Heart right ventricle (tissue), 16 donors: ENCODE measurements at regions not wholly inside any gene's neighbourhood (a gene's known extent, or its start where the extent isn't known, plus 50 kb on each side); places are given as distances from the start of the nearest gene placed in this dataset.

Source experiments
- ATAC-seq, 8 donors: fragments of 200-7000 bp; cut with Tn5 transposase; one replicate each; pipeline ENCODE4 v1.9.1; 2020; ENCODE audit warnings: mild to moderate bottlenecking in 8 of 8, moderate library complexity in 8 of 8, moderate number of reproducible peaks in 1 of 8
- DNase-seq, 2 donors: peaks; one replicate each; pipeline ENCODE4 v3.0.0-alpha.2; 2020
- H3K27ac ChIP-seq, 10 donors: fragments of 200-600 bp; sonication (generic) in 2 of 10; one replicate each; pipeline versions ENCODE4 v1.5.0 to v1.8.0; 2020 to 2022; ENCODE audit warnings: mild to moderate bottlenecking in 3 of 10
- H3K27me3 ChIP-seq, 7 donors: fragments of 200-600 bp; one replicate each; pipeline ENCODE4 v1.8.0; 2021 to 2022; ENCODE audit warnings: mild to moderate bottlenecking in 2 of 7
- H3K36me3 ChIP-seq, 9 donors: fragments of 200-600 bp; sonication (generic) in 1 of 9; one replicate each; pipeline versions ENCODE4 v1.5.0 to v1.8.0; 2020 to 2022; ENCODE audit warnings: mild to moderate bottlenecking in 2 of 9
- H3K4me1 ChIP-seq, 9 donors: fragments of 200-600 bp; sonication (generic) in 1 of 9; one replicate each; pipeline versions ENCODE4 v1.5.0 to v1.8.0; 2020 to 2022; ENCODE audit warnings: mild to moderate bottlenecking in 4 of 9
- H3K4me3 ChIP-seq, 10 donors: fragments of 200-600 bp; sonication (generic) in 2 of 10; one replicate each; pipeline versions ENCODE4 v1.5.0 to v1.8.0; 2020 to 2022; ENCODE audit warnings: mild to moderate bottlenecking in 7 of 10, moderate library complexity in 2 of 10
- H3K9me3 ChIP-seq, 11 donors: fragments of 200-600 bp in 10 of 11; sonication (generic) in 2 of 11; one replicate each; pipeline versions ENCODE4 v1.5.0 to v1.8.0; 2013 to 2022; ENCODE audit warnings: mild to moderate bottlenecking in 2 of 11, control low read depth in 1 of 11, moderate library complexity in 1 of 11
- WGBS, 2 donors: extraction: QIAGEN DNeasy Blood & Tissue Kit; methylation state at CpG; one replicate each; pipeline ENCODE4 v1.1.7; 2013; ENCODE audit warnings: inconsistent platforms in 1 of 2; 5-methylcytosine and 5-hydroxymethylcytosine counted together
- intact Hi-C, 10 donors: fragments of 100-400 bp; cut with DNase I; formaldehyde crosslinking; loops; one replicate each; pipeline versions ENCODE4 v1.11.1 to v1.14.2; 2022
- TF ChIP-seq, protein P1 (sequence below), 9 donors: fragments of 200-600 bp; sonication (generic) in 2 of 9; IDR thresholded peaks; one replicate each; pipeline versions ENCODE4 v1.5.0 to v1.8.0; 2021 to 2022; ENCODE audit warnings: antibody characterized with exemption in 9 of 9, mild to moderate bottlenecking in 5 of 9, moderate library complexity in 1 of 9
- donor health status: Arrhythmogenic right ventricular cardiomyopathy.
- donor health status: ischemic (EF 13 %, LVEDD 7.1; RV severe dilation, severe dysfunction).
- donor health status: healthy with polysubstance abuse.
- donor health status: DM: no; HTN: yes; CAD: no.
- donor health status: DM: no; HTN: no; CAD: no.
- donor health status: ischemic (EF 25% LVEDD 6.9; RV normal size, moderate dysfunction).
- donor health status: ischemic (EF 25% LVEDD 5.7; RV mildly dilated, moderate dysfunction).
- donor health status: healthy.
- donor health status: DM: yes; HTN: yes; CAD: no.
- donor health status: Ischemic cardiomyopathy.
- donor health status: ischemic (EF 35%, LVEDD 5.7; RV mildly dilated, moderate dysfunction).
- donor health status: nonischemic (EF 11% LVEDD 7.7; RV severe dilation, severe dysfunction).
- donor health status: DM: yes; HTN: yes; CAD: no.
- donor health status: PGD.
- donor health status: ischemic (EF 29% LVEDD 5.4; RV normal size, mild dysfunction).
- donor health status: nonischemic (EF 23%, LVEDD 6.1; RV moderate dilation, normal function).

DNA sequence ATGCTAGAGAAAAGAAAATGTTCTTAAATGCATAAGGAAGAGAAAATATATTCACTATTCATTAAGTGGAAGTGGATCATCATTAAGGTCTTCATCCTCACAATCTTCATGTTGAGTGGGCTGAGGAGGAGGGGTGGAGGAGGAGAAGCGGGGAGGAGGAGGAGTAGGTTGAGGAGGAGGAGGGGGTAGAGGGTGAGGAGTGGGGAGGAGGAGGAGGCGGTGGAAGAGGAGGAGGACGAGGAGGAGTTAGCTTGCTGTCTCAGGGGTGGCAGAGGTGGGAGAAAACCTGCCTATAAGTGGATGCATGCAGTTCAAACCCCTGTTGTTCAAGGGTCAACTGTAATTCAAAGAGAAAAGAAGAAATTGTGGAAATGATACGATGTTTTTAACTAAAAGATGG is 71.6 kb downstream of the MYEOV start:
- Histone ChIP-seq H3K36me3 (no peaks in the 10 kb centered on the region), H3K9me3 (peaks cover 0 to 16% (median 4%) of the 10 kb centered on the region in 11 donors), H3K27ac (no peak overlapping the region), H3K4me3 (no peak overlapping the region), H3K27me3 (no peaks in the 10 kb centered on the region), H3K4me1 (no peaks in the 10 kb centered on the region)
- TF ChIP-seq, protein P1, sequence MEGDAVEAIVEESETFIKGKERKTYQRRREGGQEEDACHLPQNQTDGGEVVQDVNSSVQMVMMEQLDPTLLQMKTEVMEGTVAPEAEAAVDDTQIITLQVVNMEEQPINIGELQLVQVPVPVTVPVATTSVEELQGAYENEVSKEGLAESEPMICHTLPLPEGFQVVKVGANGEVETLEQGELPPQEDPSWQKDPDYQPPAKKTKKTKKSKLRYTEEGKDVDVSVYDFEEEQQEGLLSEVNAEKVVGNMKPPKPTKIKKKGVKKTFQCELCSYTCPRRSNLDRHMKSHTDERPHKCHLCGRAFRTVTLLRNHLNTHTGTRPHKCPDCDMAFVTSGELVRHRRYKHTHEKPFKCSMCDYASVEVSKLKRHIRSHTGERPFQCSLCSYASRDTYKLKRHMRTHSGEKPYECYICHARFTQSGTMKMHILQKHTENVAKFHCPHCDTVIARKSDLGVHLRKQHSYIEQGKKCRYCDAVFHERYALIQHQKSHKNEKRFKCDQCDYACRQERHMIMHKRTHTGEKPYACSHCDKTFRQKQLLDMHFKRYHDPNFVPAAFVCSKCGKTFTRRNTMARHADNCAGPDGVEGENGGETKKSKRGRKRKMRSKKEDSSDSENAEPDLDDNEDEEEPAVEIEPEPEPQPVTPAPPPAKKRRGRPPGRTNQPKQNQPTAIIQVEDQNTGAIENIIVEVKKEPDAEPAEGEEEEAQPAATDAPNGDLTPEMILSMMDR (IDR thresholded peaks at IDR 0.05): no peak
- intact Hi-C loops: no loop called here
- no peak for ATAC-seq
- DNase-seq: no peak
- WGBS, 2 donors: 85 to 87% methylated on average over 4 of the region's 4 CpGs

DNA sequence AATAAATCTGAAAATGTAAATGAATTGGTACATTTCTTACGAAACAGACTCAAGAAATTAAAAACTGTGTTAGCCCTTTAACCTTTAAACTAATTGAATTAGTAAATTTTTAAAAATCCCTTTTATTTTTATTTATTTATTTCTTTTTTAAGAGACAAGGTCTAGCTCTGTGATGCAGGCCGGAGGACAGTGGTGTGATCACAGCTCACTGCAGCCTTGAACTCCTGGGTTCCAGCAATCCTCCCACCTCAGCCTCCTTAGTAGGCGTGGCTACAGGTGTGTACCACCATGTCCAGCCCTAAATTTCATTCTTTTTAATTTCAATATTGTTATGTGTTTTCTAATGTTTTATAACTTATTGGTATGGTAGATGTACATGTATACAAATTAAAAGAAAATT is 72.6 kb downstream of the MYEOV start:
- ATAC-seq (no peak), DNase-seq (no peak)
- no peaks in the 10 kb centered on the region for H3K27me3 ChIP-seq
- intact Hi-C loops: no loop called here
- H3K4me3 ChIP-seq: no peak overlapping the region
- H3K4me1 ChIP-seq: no peaks in the 10 kb centered on the region
- peaks cover 0 to 16% (median 4%) of the 10 kb centered on the region in 11 donors for H3K9me3 ChIP-seq
- no peak overlapping the region for H3K27ac ChIP-seq
- no peaks in the 10 kb centered on the region for H3K36me3 ChIP-seq
- TF ChIP-seq, protein P1 (IDR thresholded peaks at IDR 0.05): no peak
- 98% methylated on average over 3 of the region's 3 CpGs for WGBS, 2 donors

DNA sequence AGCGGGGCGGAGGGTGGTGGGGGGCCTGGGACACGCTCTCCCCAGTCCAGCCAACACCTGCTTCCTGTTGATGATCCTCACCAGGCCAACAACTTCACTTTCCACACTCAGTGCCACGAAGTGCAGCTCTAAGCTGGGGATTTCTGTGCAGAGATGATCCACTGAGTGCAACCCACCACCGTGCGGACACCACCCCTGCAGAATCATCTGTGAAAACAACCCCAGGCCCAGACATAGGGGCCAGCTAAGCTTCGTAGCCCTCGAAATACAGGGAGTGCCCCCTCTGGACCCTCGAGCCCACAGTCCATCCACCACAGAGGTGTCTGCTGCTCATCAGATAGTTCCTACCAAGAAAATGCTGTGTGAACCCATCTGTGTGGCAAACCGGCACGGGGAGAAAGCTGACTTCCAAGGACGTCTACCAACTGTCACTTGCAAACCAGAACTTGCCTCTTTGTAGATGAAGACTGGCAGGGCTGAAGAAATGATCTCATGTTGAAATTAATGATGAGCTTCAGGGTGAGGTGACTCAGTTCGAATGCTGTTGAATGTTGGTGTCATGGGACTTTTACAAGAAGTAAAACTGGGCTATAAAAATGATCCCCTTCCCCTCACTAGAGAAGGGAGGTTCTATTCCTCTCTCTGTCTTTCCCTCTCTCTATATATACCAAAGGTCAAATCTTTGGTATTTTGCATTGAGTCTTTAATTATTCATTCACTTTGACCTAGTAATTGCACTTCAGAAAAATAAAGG is 73.4 kb downstream of the MYEOV start:
- Histone ChIP-seq H3K27me3 (no peaks in the 10 kb centered on the region), H3K4me3 (no peak overlapping the region), H3K9me3 (peaks cover 0 to 16% (median 4%) of the 10 kb centered on the region in 11 donors), H3K36me3 (no peaks in the 10 kb centered on the region), H3K4me1 (no peaks in the 10 kb centered on the region), H3K27ac (no peak overlapping the region)
- 77 to 80% methylated on average over 13 of the region's 13 CpGs for WGBS, 2 donors
- TF ChIP-seq, protein P1 (IDR thresholded peaks at IDR 0.05): no peak
- no peak for ATAC-seq
- DNase-seq: peak in 1 of 2 donors; percentile 1
- intact Hi-C loops: no loop called here

DNA sequence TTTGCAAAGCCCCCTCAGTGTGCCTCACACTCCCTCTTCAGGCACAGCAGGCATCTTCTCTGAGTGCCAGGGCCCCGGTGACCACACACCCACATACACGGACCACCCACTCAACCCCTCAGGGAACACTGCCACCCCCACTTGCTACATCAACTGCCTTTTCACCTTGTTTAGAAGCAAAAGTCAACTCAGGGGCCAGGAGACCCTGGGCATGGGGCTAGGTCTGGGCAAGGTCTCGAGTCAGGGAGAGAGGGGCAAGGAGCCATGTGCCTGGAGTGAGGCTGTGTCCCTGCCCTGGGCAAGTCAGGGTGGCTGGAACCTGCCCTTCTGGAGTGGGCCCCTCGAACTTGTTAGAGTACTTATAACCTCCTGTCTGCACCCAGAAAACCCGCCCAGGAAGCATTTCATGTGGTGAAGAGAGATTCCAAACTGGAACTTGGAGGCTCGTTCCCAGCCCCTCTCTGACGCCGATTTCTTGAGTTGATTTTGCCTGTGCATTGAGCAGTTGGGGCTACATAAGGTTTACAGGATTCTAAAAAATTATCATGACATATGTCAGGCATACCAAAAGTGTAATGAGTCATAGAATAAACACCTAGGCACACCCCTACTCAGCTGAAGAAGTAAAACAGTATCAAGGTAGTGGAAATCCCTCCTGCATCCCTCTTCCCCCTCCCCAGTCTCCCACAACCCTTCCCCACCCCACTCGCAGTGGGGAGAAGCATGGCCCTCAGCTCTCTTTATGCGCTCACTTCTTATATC is 74.3 kb downstream of the MYEOV start:
- intact Hi-C loops: no loop called here
- TF ChIP-seq, protein P1 (IDR thresholded peaks at IDR 0.05): no peak
- peaks cover 0 to 16% (median 4%) of the 10 kb centered on the region in 11 donors for H3K9me3 ChIP-seq
- no peak overlapping the region for H3K4me3 ChIP-seq
- H3K4me1 ChIP-seq: no peaks in the 10 kb centered on the region
- no peaks in the 10 kb centered on the region for H3K27me3 ChIP-seq
- WGBS, 2 donors: 91 to 92% methylated on average over 10 of the region's 10 CpGs
- DNase-seq (peak in 1 of 2 donors; percentile 1), ATAC-seq (no peak)
- H3K36me3 ChIP-seq: no peaks in the 10 kb centered on the region
- H3K27ac ChIP-seq: no peak overlapping the region
